Ovary (tissue), 7 donors: ENCODE measurements at regions not wholly inside any gene's neighbourhood (a gene's known extent, or its start where the extent isn't known, plus 50 kb on each side); places are given as distances from the start of the nearest gene placed in this dataset.

Source experiments
- DNase-seq, 5 donors: peaks; one replicate each; pipeline ENCODE4 v3.0.0-alpha.2; 2019 to 2020
- H3K27ac ChIP-seq, 2 donors: fragments of 200-600 bp; one replicate each; pipeline versions ENCODE4 v1.5.1 to v1.8.0; 2019 to 2022
- H3K27me3 ChIP-seq: fragments of 200-600 bp; one replicate; pipeline ENCODE4 v1.8.0; 2022
- H3K36me3 ChIP-seq: fragments of 200-600 bp; sonication (generic); one replicate; pipeline ENCODE4 v1.5.1; 2019
- H3K4me1 ChIP-seq: one replicate; pipeline ENCODE4 v1.8.1; 2013; ENCODE audit warnings: mild to moderate bottlenecking, moderate library complexity; ENCODE audit not compliant: insufficient read depth
- H3K4me3 ChIP-seq: fragments of 200-600 bp; sonication (generic); one replicate; pipeline ENCODE4 v1.5.1; 2017
- H3K9me3 ChIP-seq, 2 donors: fragments of 200-600 bp in 1 of 2; sonication (generic) in 1 of 2; one replicate each; pipeline versions ENCODE4 v1.5.1 to v1.8.1; 2013 to 2019; ENCODE audit warnings: mild to moderate bottlenecking in 1 of 2, moderate library complexity in 1 of 2
- EP300 ChIP-seq: sonication (generic); formaldehyde crosslinking; IDR thresholded peaks from one replicate; pipeline ENCODE4 v1.6.1; 2017; ENCODE audit warnings: antibody characterized with exemption
- POLR2A ChIP-seq: fragments of 450-650 bp; IDR thresholded peaks from one replicate; pipeline ENCODE4 v1.6.1; 2017; ENCODE audit warnings: antibody characterized with exemption, mild to moderate bottlenecking, moderate library complexity
- WGBS, 3 donors: extraction: QIAGEN DNeasy Blood & Tissue Kit in 1 of 3; methylation state at CpG; one replicate each; pipeline versions ENCODE4 v1.1.5 to v1.1.7; 2013 to 2017; 5-methylcytosine and 5-hydroxymethylcytosine counted together
- intact Hi-C, 4 donors: fragments of 100-400 bp; cut with DNase I; formaldehyde crosslinking; loops; one replicate each; pipeline versions ENCODE4 v1.11.0 to v1.15.1; 2022 to 2023
- TF ChIP-seq, protein P1 (sequence below), 3 donors: fragments of 450-650 bp in 2 of 3; fragments of 200-600 bp in 1 of 3; IDR thresholded peaks; one replicate each; pipeline versions ENCODE4 v1.5.1 to v1.8.0; 2016 to 2022; ENCODE audit warnings: antibody characterized with exemption in 3 of 3, mild to moderate bottlenecking in 1 of 3
- donor health status: DM: no; HTN: no; CAD: no; lungs with moderate emphysema.
- donor health status: DM: no; HTN: no; CAD: no.
- donor health status: Bipolar disorder and iron deficiency.
- donor health status: DM: no; HTN: no; CAD: no.
- donor health status: DM: yes; HTN: yes; CAD: no.

DNA sequence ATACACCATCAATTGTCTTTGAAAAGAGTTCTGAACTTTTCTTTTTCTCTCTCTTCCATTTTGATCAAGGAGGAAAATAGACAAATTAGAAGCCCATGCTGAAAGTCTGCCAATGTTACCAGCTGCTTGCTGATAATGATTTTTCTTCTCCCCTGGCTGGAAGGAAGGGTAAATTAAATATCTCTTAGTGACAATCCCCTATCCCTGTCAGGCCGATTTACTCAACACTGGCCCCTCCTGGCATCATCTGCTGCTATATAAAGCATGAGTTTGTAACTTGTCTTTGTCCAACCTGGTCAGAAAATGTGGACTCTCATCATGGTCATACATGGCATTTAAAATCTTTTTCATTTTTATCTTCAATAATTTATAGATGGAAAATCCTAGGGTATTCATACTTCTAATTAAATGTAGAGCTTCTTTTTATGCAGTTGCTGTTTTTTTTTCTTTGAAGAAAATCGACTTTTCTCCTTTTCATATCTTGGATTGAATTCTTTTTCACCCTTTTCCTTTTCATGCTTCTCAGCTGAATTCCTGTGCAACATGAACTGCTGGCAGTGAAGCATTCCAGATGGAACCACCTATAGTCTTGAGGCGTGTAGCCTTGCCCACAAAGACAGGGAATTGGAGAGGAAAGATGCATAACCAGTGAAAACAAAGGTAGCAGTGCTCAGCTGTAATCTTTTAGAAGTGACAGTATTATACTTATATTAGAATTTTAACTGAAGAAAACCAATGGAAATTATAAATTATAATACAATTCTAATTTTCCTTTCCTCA, 214.7 kb upstream of the PTGFR start:
- no peaks in the 10 kb centered on the region for H3K27me3 ChIP-seq
- TF ChIP-seq EP300 = no peak
- TF ChIP-seq, protein P1, sequence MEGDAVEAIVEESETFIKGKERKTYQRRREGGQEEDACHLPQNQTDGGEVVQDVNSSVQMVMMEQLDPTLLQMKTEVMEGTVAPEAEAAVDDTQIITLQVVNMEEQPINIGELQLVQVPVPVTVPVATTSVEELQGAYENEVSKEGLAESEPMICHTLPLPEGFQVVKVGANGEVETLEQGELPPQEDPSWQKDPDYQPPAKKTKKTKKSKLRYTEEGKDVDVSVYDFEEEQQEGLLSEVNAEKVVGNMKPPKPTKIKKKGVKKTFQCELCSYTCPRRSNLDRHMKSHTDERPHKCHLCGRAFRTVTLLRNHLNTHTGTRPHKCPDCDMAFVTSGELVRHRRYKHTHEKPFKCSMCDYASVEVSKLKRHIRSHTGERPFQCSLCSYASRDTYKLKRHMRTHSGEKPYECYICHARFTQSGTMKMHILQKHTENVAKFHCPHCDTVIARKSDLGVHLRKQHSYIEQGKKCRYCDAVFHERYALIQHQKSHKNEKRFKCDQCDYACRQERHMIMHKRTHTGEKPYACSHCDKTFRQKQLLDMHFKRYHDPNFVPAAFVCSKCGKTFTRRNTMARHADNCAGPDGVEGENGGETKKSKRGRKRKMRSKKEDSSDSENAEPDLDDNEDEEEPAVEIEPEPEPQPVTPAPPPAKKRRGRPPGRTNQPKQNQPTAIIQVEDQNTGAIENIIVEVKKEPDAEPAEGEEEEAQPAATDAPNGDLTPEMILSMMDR (IDR thresholded peaks at IDR 0.05) = no peak
- no peak for TF ChIP-seq POLR2A
- no peaks in the 10 kb centered on the region for H3K9me3 ChIP-seq
- no peak overlapping the region for H3K27ac ChIP-seq
- no peaks in the 10 kb centered on the region for H3K4me1 ChIP-seq
- no peaks in the 10 kb centered on the region for H3K36me3 ChIP-seq
- no peak overlapping the region for H3K4me3 ChIP-seq
- intact Hi-C loops = no loop called here
- DNase-seq = no peak
- WGBS, 3 donors = 6 to 33% (median 24%) methylated on average over 3 of the region's 3 CpGs

DNA sequence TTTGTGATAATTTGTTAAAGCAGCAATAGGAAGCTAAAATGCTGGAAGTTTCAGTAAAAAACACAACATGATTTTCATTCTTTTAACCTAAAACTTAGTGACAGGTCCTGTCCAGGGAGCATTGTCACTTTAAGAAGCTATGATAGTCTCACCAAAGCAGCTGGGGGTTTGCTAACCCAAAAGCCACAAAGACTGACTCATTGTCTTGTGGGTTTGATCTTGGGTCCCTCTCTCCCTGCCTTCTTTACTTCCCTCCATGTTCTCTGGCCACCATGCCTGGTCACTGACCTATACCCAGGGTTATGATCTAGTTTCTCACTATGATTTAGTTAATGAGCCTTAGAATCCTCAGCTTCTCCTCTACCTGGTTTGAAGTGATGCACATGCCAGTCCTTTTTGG, 213.5 kb upstream of the PTGFR start:
- TF ChIP-seq EP300 = no peak
- TF ChIP-seq, protein P1 (IDR thresholded peaks at IDR 0.05) = no peak
- no peak for TF ChIP-seq POLR2A
- intact Hi-C loops = no loop called here
- Histone ChIP-seq H3K27me3 (no peaks in the 10 kb centered on the region), H3K4me3 (no peak overlapping the region), H3K9me3 (no peaks in the 10 kb centered on the region), H3K4me1 (no peaks in the 10 kb centered on the region), H3K36me3 (no peaks in the 10 kb centered on the region), H3K27ac (no peak overlapping the region)
- DNase-seq = no peak

DNA sequence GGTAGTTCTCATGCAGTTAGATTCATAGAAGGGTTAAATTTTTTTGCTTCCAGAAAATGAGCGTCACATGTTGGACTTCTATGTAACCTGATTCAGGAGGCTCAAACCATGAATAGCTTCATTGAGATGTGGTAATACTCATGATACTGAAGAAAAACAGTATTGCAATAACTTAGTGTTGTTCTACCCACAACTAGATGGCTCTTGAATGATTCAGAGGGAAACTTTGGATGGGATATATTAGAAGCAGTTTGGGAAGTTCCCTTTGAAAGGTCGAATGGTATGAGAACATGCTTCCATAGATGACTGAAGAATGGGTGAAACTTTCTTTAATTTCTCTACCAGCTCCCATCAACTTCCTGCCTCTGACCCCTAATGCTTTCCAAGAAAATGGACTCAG, 211.7 kb upstream of the PTGFR start:
- no peaks in the 10 kb centered on the region for H3K9me3 ChIP-seq
- H3K4me3 ChIP-seq = no peak overlapping the region
- TF ChIP-seq, protein P1 (IDR thresholded peaks at IDR 0.05) = no peak
- TF ChIP-seq POLR2A (no peak), EP300 (no peak)
- no peaks in the 10 kb centered on the region for H3K27me3 ChIP-seq
- intact Hi-C loops = no loop called here
- DNase-seq = no peak
- H3K4me1 ChIP-seq = no peaks in the 10 kb centered on the region
- no peak overlapping the region for H3K27ac ChIP-seq
- 34 to 61% (median 53%) methylated on average over 2 of the region's 2 CpGs for WGBS, 3 donors
- no peaks in the 10 kb centered on the region for H3K36me3 ChIP-seq

DNA sequence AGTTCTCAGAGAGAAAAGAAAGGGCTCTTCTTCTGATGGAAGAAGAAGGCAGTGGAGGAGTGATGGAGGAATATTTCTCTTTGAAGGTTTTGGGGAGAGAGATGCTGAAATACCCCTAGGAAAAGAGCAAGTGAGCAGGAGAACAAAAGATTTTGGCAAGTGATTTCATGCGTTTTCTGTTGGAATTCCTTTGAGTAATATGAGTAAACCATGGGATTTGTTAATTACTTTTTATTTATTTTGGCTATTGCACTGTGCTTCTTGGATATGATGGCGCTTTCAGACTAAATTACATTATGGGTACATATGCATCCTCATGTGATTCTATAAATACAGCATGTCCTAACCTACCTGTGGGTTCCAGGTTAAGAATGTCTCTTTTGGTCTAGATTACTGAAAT, 210.1 kb upstream of the PTGFR start:
- WGBS, 3 donors = 65 to 78% (median 73%) methylated on average over 2 of the region's 2 CpGs
- Histone ChIP-seq H3K4me3 (no peak overlapping the region), H3K27ac (no peak overlapping the region), H3K4me1 (no peaks in the 10 kb centered on the region), H3K9me3 (no peaks in the 10 kb centered on the region), H3K27me3 (no peaks in the 10 kb centered on the region), H3K36me3 (no peaks in the 10 kb centered on the region)
- TF ChIP-seq EP300 = no peak
- TF ChIP-seq, protein P1 (IDR thresholded peaks at IDR 0.05) = no peak
- intact Hi-C loops = no loop called here
- no peak for DNase-seq
